H9 (cell line): ENCODE measurements at regions not wholly inside any gene's neighbourhood (a gene's known extent, or its start where the extent isn't known, plus 50 kb on each side); places are given as distances from the start of the nearest gene placed in this dataset.

ENCODE experiments used
- DNase-seq: peaks from one replicate; pipeline ENCODE4 v3.0.0-alpha.2; 2017
- H2AFZ ChIP-seq: one replicate; pipeline ENCODE4 v1.6.1; 2013; ENCODE audit warnings: mild to moderate bottlenecking, low read length, control low read depth, moderate library complexity
- H2AK5ac ChIP-seq: 2 replicates; pipeline ENCODE4 v1.6.1; 2013; ENCODE audit warnings: low read length, control low read depth, mixed read lengths; ENCODE audit not compliant: insufficient read length
- H2BK120ac ChIP-seq: one replicate; pipeline ENCODE4 v1.6.1; 2013; ENCODE audit warnings: low read depth, mild to moderate bottlenecking, low read length, control low read depth, inconsistent platforms; ENCODE audit not compliant: poor library complexity, severe bottlenecking
- H2BK12ac ChIP-seq: 2 replicates; pipeline ENCODE4 v1.6.1; 2013; ENCODE audit warnings: low read length, control low read depth, mixed read lengths, low read depth; ENCODE audit not compliant: insufficient read length
- H2BK15ac ChIP-seq: 2 replicates; pipeline ENCODE4 v1.6.1; 2013; ENCODE audit warnings: low read depth, low read length, control low read depth
- H2BK20ac ChIP-seq: one replicate; pipeline ENCODE4 v1.6.1; 2013; ENCODE audit warnings: low read depth, mild to moderate bottlenecking, low read length, control low read depth, inconsistent platforms; ENCODE audit not compliant: poor library complexity, severe bottlenecking
- H2BK5ac ChIP-seq: 2 replicates; pipeline ENCODE4 v1.6.1; 2013; ENCODE audit warnings: low read length, control low read depth, mixed read lengths; ENCODE audit not compliant: insufficient read length
- H3K14ac ChIP-seq: 2 replicates; pipeline ENCODE4 v1.6.1; 2013; ENCODE audit warnings: low read length, control low read depth; ENCODE audit not compliant: insufficient read depth
- H3K18ac ChIP-seq: 2 replicates; pipeline ENCODE4 v1.6.1; 2013; ENCODE audit warnings: low read depth, mild to moderate bottlenecking, mixed read lengths, low read length, control low read depth; ENCODE audit not compliant: insufficient read length
- H3K23ac ChIP-seq: 2 replicates; pipeline ENCODE4 v1.6.1; 2013; ENCODE audit warnings: low read length, control low read depth, mixed read lengths, low read depth; ENCODE audit not compliant: insufficient read length
- H3K23me2 ChIP-seq: 2 replicates; pipeline ENCODE4 v1.6.1; 2013; ENCODE audit warnings: low read depth, mild to moderate bottlenecking, mixed read lengths, low read length, control low read depth; ENCODE audit not compliant: insufficient read length, poor library complexity, severe bottlenecking
- H3K27ac ChIP-seq: 2 replicates; pipeline ENCODE4 v1.5.1; 2013; ENCODE audit warnings: low read length, control low read depth, mixed read lengths, low read depth; ENCODE audit not compliant: insufficient read length
- H3K27me3 ChIP-seq: 2 replicates; pipeline ENCODE4 v1.6.1; 2013; ENCODE audit warnings: low read length, control low read depth, inconsistent platforms; ENCODE audit not compliant: insufficient read depth
- H3K4ac ChIP-seq: 2 replicates; pipeline ENCODE4 v1.6.1; 2013; ENCODE audit warnings: low read depth, mild to moderate bottlenecking, control low read depth, inconsistent platforms, low read length, moderate library complexity
- H3K4me1 ChIP-seq: 2 replicates; pipeline ENCODE4 v1.6.1; 2013; ENCODE audit warnings: low read length, control low read depth, inconsistent platforms; ENCODE audit not compliant: insufficient read depth
- H3K4me2 ChIP-seq: 2 replicates; pipeline ENCODE4 v1.6.1; 2013; ENCODE audit warnings: low read length, control low read depth, mixed read lengths; ENCODE audit not compliant: insufficient read length, insufficient read depth
- H3K56ac ChIP-seq: 2 replicates; pipeline ENCODE4 v1.6.1; 2013; ENCODE audit warnings: low read depth, mild to moderate bottlenecking, mixed read lengths, low read length, control low read depth; ENCODE audit not compliant: insufficient read length
- H3K79me1 ChIP-seq: 2 replicates; pipeline ENCODE4 v1.6.1; 2013; ENCODE audit warnings: low read depth, mild to moderate bottlenecking, moderate library complexity, low read length, control low read depth, inconsistent platforms; ENCODE audit not compliant: insufficient read depth, poor library complexity, severe bottlenecking
- H3K79me2 ChIP-seq: 2 replicates; pipeline ENCODE4 v1.6.1; 2013; ENCODE audit warnings: low read length, control low read depth, inconsistent platforms; ENCODE audit not compliant: insufficient read depth
- H3K9ac ChIP-seq: 2 replicates; pipeline ENCODE4 v1.6.1; 2013; ENCODE audit warnings: low read length, control low read depth, mixed read lengths; ENCODE audit not compliant: insufficient read length; ENCODE audit errors: extremely low read depth
- H3K9me3 ChIP-seq: one replicate; pipeline ENCODE4 v1.6.1; 2013; ENCODE audit warnings: low read depth, low read length, inconsistent platforms; ENCODE audit not compliant: control insufficient read depth
- H3T11ph ChIP-seq: one replicate; pipeline ENCODE4 v1.6.1; 2013; ENCODE audit warnings: mild to moderate bottlenecking, low read length, control low read depth, inconsistent platforms
- H4K20me1 ChIP-seq: one replicate; pipeline ENCODE4 v1.6.1; 2013; ENCODE audit not compliant: control insufficient read depth, insufficient read length, insufficient read depth
- H4K5ac ChIP-seq: 2 replicates; pipeline ENCODE4 v1.6.1; 2013; ENCODE audit warnings: low read depth, mild to moderate bottlenecking, mixed read lengths, low read length, control low read depth; ENCODE audit not compliant: insufficient read length
- H4K8ac ChIP-seq: replicated peaks from 2 replicates; pipeline ENCODE4 v1.6.1; 2013; ENCODE audit warnings: low read length, control low read depth, mixed read lengths, low read depth; ENCODE audit not compliant: insufficient read length
- H4K91ac ChIP-seq: 2 replicates; pipeline ENCODE4 v1.6.1; 2013; ENCODE audit warnings: low read depth, mild to moderate bottlenecking, moderate library complexity, mixed read lengths, low read length, control low read depth; ENCODE audit not compliant: insufficient read length
- H3K27ac Mint-ChIP-seq, 3 experiments: 2 replicates in 2 of 3; 3 replicates in 1 of 3; pipeline ENCODE4 v1.8.0; 2020 to 2021; ENCODE audit warnings: mixed read lengths in 3 of 3, mild to moderate bottlenecking in 1 of 3, moderate library complexity in 1 of 3
- H3K27me3 Mint-ChIP-seq: 2 replicates; pipeline ENCODE4 v1.8.0; 2021; ENCODE audit warnings: low read depth, mild to moderate bottlenecking, moderate library complexity, mixed read lengths
- H3K36me3 Mint-ChIP-seq, 3 experiments: 2 replicates in 2 of 3; 3 replicates in 1 of 3; pipeline ENCODE4 v1.8.0; 2020 to 2021; ENCODE audit warnings: low read depth in 3 of 3, mixed read lengths in 3 of 3; ENCODE audit not compliant: insufficient read depth in 1 of 3
- H3K4me1 Mint-ChIP-seq, 2 experiments: 2 replicates each; pipeline ENCODE4 v1.8.0; 2020; ENCODE audit warnings: mixed read lengths in 2 of 2
- H3K4me3 Mint-ChIP-seq, 2 experiments: 2 replicates in 1 of 2; 3 replicates in 1 of 2; pipeline ENCODE4 v1.8.0; 2020 to 2021; ENCODE audit warnings: mild to moderate bottlenecking in 2 of 2, mixed read lengths in 2 of 2, moderate library complexity in 1 of 2
- H3K9me3 Mint-ChIP-seq, 2 experiments: 2 replicates in 1 of 2; 3 replicates in 1 of 2; pipeline ENCODE4 v1.8.0; 2020; ENCODE audit warnings: mild to moderate bottlenecking in 2 of 2, mixed read lengths in 2 of 2, moderate library complexity in 1 of 2
- CTCF ChIP-seq: fragments of 200-600 bp; sonication (generic); conservative IDR thresholded peaks from 3 replicates; pipeline ENCODE4 v1.8.0; 2021; ENCODE audit warnings: antibody characterized with exemption, mild to moderate bottlenecking
- WGBS: extraction: QIAGEN DNeasy Blood & Tissue Kit; methylation state at CpG from one replicate; pipeline ENCODE4 v1.1.7; 2013; ENCODE audit warnings: missing lambda C conversion rate, low lambda C conversion rate, mixed read lengths; ENCODE audit not compliant: insufficient read length; ENCODE audit errors: extremely low coverage; 5-methylcytosine and 5-hydroxymethylcytosine counted together

- no peaks in the 10 kb centered on the region for H3K36me3 Mint-ChIP-seq
- peaks cover 0 to 7% of the 10 kb centered on the region in 2 experiments; a peak in 1 of 4 replicates for H3K4me1 Mint-ChIP-seq
- Histone ChIP-seq H2BK12ac (no peak overlapping the region), H3K27me3 (no peaks in the 10 kb centered on the region), H3K79me2 (no peaks in the 10 kb centered on the region), H2BK120ac (no peak overlapping the region), H3K9me3 (no peaks in the 10 kb centered on the region), H3K9ac (no peak overlapping the region), H3K23me2 (no peaks in the 10 kb centered on the region), H2BK15ac (no peak overlapping the region), H3K14ac (no peak overlapping the region), H3K27ac (no peak overlapping the region), H3K4me1 (no peaks in the 10 kb centered on the region), H4K91ac (no peak overlapping the region), H2AK5ac (no peak overlapping the region), H4K5ac (no peak overlapping the region), H3K79me1 (no peaks in the 10 kb centered on the region), H2BK5ac (no peak overlapping the region), H2BK20ac (no peak overlapping the region), H3K4ac (no peak overlapping the region), H3K4me2 (no peak overlapping the region), H3T11ph (no peak overlapping the region), H4K20me1 (no peaks in the 10 kb centered on the region), H3K56ac (no peak overlapping the region), H3K18ac (no peak overlapping the region), H3K23ac (no peak overlapping the region), H4K8ac (no peak overlapping the region), H2AFZ (no peak overlapping the region)
- no peak overlapping the region for H3K27ac Mint-ChIP-seq
- no peaks in the 10 kb centered on the region; the same call in none of the 2 replicates for H3K27me3 Mint-ChIP-seq
- TF ChIP-seq CTCF = no peak
- no CpG with 5 or more reads among the region's 3 CpGs for WGBS
- H3K9me3 Mint-ChIP-seq = no peaks in the 10 kb centered on the region
- H3K4me3 Mint-ChIP-seq = no peak overlapping the region
- DNase-seq = no peak
These were observed 204.5 kb upstream of the PRDM1 start for GRCh38 chr6:105881608-105882007.
